ENCODE measurements at regions not wholly inside any gene's neighbourhood (a gene's known extent, or its start where the extent isn't known, plus 50 kb on each side); places are given as distances from the start of the nearest gene placed in this dataset.

DNA sequence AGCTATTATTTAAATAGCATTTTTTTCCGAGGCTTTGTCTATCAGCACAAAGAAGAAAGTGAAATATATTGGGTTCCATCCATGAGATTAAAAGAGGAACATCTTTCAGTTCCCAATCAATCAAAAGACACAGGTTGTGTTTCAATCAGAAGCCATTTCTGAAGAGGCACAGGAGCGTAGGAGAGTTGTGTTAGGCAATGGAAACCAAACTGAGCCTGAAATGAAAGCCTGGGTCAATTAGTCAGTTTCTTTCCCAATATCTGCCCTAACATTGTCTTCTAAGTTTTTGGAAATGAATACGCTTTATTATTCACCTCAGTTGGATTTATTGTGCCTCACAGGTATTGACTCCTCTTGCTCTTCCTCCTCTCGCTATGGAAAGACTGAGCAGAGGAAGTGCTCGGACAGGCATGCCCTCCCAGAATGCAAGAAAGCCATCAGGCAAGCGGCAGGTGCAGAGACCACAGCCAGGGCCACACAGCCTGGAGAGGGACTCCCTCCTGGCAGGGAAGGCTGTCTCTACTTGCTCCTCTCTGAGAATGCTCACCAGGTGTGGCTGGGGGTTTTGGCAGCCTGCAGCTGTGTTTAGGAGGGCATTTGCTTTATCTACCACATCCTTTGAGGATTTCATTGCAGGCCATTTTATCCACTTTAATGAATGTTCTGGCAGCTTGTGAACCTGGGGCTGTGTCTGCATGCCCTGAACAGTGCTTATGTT lies 100.8 kb upstream of the NEDD9 start:
- Histone ChIP-seq H3K23ac (ENCODE audit: low read depth, low read length) (no peak overlapping the region), H3K9me3 (ENCODE audit: control insufficient read depth, insufficient read depth, low read length) (no peaks in the 10 kb centered on the region), H3K4me2 (ENCODE audit: low read depth, low read length) (no peak overlapping the region), H2AK5ac (ENCODE audit: low read depth, low read length) (no peak overlapping the region), H3K4me1 (ENCODE audit: control insufficient read depth, insufficient read depth, low read length) (peaks cover 7% of the 10 kb centered on the region), H3K56ac (ENCODE audit: extremely low read depth, insufficient read depth, low read length) (no peak overlapping the region), H3K9me1 (ENCODE audit: insufficient read depth, low read length) (no peaks in the 10 kb centered on the region; the same call in 1 of the 2 replicates), H3K14ac (replicated peaks; ENCODE audit: low read depth, low read length) (no peak overlapping the region), H3K9ac (ENCODE audit: low read depth, low read length) (no peak overlapping the region), H3K18ac (ENCODE audit: low read depth, low read length) (no peak overlapping the region), H3K79me1 (ENCODE audit: low read depth in 1 of 2, low read length in 2 of 2) (no peaks in the 10 kb centered on the region), H3K4ac (ENCODE audit: low read depth, low read length) (no peak overlapping the region), H2AK9ac (replicated peaks; ENCODE audit: low read depth, low read length, poor library complexity) (no peak overlapping the region), H3K27ac (ENCODE audit: insufficient read depth, low read length) (no peak overlapping the region), H2AFZ (replicated peaks; ENCODE audit: low read length, poor library complexity) (no peak overlapping the region), H4K20me1 (ENCODE audit: insufficient read depth, low read length) (no peaks in the 10 kb centered on the region), H3K4me3 (ENCODE audit: insufficient read depth, low read depth, low read length) (no peak overlapping the region), H3K27me3 (ENCODE audit: control insufficient read depth, insufficient read depth, low read length) (no peaks in the 10 kb centered on the region; the same call in 1 of the 2 replicates), H3K36me3 (ENCODE audit: control insufficient read depth, insufficient read depth, low read length) (no peaks in the 10 kb centered on the region), H2BK5ac (ENCODE audit: low read depth, low read length, poor library complexity, severe bottlenecking) (no peak overlapping the region), H4K5ac (ENCODE audit: low read depth, low read length) (no peak overlapping the region), H2BK15ac (ENCODE audit: low read depth, low read length) (no peak overlapping the region), H4K91ac (ENCODE audit: insufficient read depth, low read depth, low read length) (no peak overlapping the region), H4K8ac (ENCODE audit: low read depth in 2 of 2, low read length in 2 of 2) (no peak overlapping the region), H2BK120ac (ENCODE audit: low read depth, low read length) (no peak overlapping the region), H2BK20ac (ENCODE audit: low read depth, low read length) (no peak overlapping the region)
- TF ChIP-seq USF2 (IDR thresholded peaks at IDR 0.05; ENCODE audit: low read depth, low read length) (no peak), MAFK (IDR thresholded peaks at IDR 0.05; ENCODE audit: low read depth, low read length) (no peak), CTCF (conservative IDR thresholded peaks at IDR 0.05; ENCODE audit: low read depth, low read length) (no peak), RFX5 (IDR thresholded peaks at IDR 0.05; ENCODE audit: low read depth, low read length) (no peak), CHD1 (IDR thresholded peaks at IDR 0.05; ENCODE audit: low read depth, low read length) (no peak), RAD21 (IDR thresholded peaks at IDR 0.05; ENCODE audit: low read length) (no peak), SMC3 (IDR thresholded peaks at IDR 0.05; ENCODE audit: low read depth, low read length) (no peak), ELK1 (IDR thresholded peaks at IDR 0.05; ENCODE audit: borderline replicate concordance, low read depth, low read length) (no peak)
- ChIA-PET CTCF (no interaction called here), POLR2A (ENCODE audit: unreplicated experiment) (no interaction called here)
- BruUV-seq (replicated peaks) = no TSS peak
- DNase-seq = no peak
- in situ Hi-C loops (cut with MboI; ENCODE audit: low sequenced_read_pairs) (no loop called here), dilution Hi-C loops (cut with HindIII; ENCODE audit: low sequenced_read_pairs, unreplicated experiment) (no loop called here), intact Hi-C loops (cut with micrococcal nuclease) (no loop called here)
- 60% methylated on average over 1 of the region's 6 CpGs; no CpG with 5 or more reads in 1 of the 2 experiments for WGBS, 2 experiments (ENCODE audit: extremely low coverage in 2 of 2, insufficient read length in 1 of 2)
- no peak for ATAC-seq (ENCODE audit: low read depth)
